Glomerular visceral epithelial cell (primary cell): ENCODE measurements at regions not wholly inside any gene's neighbourhood (a gene's known extent, or its start where the extent isn't known, plus 50 kb on each side); places are given as distances from the start of the nearest gene placed in this dataset.
"Not testable (repeated sequence)": the region's sequence is repeated elsewhere in the genome, so short reads cannot be mapped to it uniquely, and the experiment has no call there.

Experiments used
- DNase-seq: peaks from one replicate; pipeline ENCODE4 v3.0.0-alpha.2; 2016; ENCODE audit errors: extremely low spot score

- not testable (repeated sequence) for DNase-seq
Measured at GRCh38 chr15:53923741-53924140, 54.5 kb upstream of the UNC13C start.

DNA sequence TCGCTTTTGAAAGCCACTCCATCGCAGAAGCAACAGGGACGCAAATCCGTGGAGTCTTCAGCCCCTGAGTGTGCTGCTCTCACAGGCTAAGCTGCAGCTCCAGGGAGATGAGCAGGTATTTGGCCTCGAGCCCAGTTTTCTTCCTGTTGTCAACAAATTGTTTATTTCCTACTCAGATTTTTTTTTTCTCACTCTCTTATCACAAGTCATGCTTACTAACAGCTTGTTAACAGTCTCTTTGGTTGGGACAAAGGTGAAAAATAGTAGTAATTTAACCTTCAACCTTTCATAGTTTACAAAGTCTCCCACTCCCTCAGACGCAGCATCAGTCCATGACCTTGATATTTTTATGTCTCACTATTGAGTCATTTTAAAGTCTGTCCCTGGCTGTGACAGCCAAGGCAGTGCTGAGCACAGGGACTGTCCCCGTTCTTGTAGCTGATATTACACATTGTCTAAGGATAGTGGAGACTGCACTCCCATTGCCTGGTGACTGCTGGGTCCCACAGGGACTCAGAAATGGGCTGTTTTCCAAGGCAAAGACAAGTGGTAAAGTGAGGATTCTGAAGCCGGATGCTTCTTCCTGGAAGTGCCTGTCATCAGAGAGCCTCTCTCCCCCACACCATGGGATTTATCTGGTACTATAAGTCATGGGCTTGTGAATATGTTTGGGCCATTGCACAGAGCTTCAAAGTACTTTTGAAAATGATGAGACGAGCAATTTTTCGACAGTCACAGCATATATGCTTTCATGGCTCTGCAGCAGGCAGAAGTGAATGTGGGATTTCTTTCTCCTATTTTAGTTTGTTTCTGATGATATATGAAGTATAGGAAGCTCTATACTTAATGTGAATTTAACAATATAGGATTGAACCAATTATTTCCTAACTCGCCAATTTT is 59.8 kb upstream of the UNC13C start:
- peak; percentile 4 for DNase-seq

GRCh38 chr15:53917109-53917508 is 61.1 kb upstream of the UNC13C start:
- no peak for DNase-seq

- DNase-seq = no peak
Measured at GRCh38 chr15:53911431-53911830, 66.8 kb upstream of the UNC13C start.

DNA sequence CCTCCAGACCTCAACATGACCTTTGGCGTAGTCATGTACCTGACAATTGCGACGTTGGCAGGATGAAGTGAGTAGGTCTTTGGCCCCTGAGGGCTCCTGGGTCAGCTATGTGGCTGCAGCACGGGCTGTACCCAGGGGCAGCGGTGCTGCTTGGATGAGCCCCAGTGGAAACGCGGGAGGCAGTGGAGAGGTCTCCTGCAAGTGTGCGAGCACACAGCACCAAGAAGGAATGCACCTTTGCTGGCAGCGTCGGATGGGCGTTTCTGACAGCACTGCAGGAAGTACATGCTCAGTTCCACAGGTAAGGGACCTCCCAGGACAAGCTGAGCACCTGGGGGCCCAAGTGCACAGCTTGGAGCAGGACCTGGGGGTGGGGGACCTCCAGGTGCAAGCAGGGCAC is 67.4 kb upstream of the UNC13C start:
- no peak for DNase-seq

- DNase-seq = no peak
Measured at GRCh38 chr15:53910236-53910849, 67.9 kb upstream of the UNC13C start.

DNA sequence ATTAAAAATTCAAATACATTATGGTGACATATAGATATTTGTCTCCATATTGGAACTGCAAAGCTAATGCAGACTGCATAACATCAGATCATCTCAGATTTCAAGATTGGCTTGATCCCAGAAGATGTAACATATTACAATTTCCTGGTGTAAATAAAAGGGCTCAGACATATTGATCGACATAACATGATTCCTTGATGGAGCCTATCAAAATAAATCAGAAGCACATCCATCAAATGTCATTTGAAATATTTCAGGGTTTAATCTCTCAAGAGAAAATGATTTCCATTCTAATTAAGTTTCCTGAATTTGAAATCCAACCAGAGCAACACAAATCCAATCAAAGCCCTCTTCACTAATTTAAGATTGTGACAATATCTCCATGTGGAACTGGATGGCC is 75.1 kb upstream of the UNC13C start:
- no peak for DNase-seq

DNA sequence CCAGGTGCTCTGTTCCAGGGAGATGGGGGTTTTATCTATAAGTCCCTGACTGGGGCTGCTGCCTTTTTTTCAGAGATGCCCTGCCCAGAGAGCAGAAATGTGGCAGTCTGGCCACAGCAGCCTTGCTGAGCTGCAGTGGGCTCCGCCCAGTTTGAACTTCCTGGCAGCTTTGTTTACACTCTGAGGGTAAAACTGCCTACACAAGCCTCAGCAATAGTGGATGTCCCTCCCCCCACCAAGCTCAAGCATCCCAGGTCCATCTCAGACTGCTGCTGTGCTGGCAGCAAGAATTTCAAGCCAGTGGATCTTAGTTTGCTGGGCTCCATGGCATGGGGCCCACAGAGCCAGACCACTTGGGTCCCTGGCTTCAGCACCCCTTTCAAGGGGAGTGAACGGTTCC is 84.8 kb upstream of the UNC13C start:
- not testable (repeated sequence) for DNase-seq

GRCh38 chr15:53891862-53892261 is 86.4 kb upstream of the UNC13C start:
- DNase-seq = not testable (repeated sequence)

GRCh38 chr15:53884441-53884840 is 93.8 kb upstream of the UNC13C start:
- no peak for DNase-seq

- no peak for DNase-seq
Measured at GRCh38 chr15:53882311-53882710, 95.9 kb upstream of the UNC13C start.

DNA sequence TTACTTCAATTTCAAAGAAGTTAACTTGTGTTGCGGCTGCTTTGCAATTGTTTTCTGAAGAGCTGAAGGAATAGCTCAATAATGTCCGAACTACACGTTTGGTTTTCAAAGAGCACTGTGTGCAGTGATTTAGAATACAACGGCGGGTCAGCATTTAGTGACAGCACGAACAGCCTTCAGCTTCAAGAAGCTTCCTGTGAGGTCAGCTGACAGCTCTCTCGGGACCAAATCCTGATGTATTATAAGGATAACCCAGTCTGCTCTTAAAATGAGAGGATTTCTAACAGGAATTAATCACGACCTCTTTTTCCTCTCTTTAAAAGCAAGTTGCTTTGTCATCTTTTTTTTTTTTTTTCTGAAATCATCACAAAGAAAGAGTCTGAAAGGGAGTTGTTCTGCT is 97.9 kb upstream of the UNC13C start:
- DNase-seq = no peak

GRCh38 chr15:53875711-53876110 is 102.5 kb upstream of the UNC13C start:
- no peak for DNase-seq

- DNase-seq = no peak
Measured at GRCh38 chr15:53875139-53875538, 103.1 kb upstream of the UNC13C start.

- no peak for DNase-seq
Measured at GRCh38 chr15:53872410-53872809, 105.8 kb upstream of the UNC13C start.

DNA sequence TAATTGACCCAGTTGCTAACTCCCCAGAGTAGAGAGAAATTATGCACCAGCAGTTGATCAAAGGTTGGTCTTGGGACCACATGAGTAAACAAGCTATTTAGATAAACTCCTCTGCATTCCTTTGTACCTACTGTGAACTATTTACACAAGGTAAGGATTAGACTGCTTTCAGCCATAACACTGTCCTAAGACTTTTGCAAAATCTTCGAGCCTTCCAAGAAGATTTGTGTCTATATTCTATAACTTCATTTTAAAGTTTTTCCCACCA is 108.5 kb upstream of the UNC13C start:
- DNase-seq = no peak

DNA sequence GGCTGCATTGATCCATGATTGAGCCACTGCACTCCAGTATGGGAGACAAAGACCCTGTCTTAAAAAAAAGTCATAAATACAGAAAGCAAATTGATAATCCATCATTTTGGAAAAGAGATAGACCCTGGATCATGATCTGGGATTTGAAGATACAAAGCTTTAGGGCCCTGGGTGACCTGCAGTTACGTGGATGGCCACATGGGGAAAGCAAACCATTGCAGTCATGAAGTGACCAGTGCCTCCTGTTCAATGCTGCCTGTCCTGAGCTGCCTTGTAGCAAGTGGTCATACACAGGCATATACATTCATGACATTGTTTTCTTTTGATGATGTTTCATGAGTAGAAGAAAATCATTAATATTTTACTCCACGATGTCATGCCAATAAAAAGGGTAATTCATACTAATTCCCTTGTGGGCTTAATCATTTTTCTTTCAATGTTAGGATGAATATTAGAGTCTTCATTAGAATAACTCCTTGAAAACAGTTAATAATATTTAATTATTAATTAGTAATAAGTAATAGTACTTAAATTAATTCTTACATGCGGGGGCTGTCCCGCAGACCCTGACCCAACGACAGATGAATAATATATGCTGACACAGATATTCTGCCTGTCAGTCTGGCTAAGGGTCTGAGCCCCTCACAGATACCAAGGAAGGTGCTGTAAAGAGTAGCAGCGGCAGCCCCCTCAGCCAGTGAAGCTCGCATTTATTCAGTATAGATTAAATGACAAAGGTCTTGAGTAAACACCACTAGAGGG is 109.0 kb upstream of the UNC13C start:
- DNase-seq = peak; percentile 18

DNA sequence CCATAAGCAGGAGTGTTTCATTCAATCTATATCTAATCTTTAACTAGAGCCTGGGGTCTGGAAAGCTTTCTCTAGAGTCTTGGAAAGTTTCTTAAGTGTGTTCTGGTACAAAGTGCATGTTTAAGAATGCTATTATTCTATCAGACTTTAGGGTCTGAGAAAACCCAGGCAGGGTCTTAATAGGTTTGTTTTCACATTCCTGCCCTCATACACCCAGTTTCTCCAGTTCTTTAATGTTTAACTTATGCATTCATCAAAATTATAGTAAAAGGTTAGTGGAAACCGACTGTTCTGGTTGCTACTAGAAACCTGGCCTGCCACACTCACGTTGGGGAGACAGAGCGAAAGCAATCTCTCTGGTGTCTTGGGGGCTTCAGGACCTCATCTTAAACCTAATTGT is 102.9 kb upstream of the WDR72 start:
- DNase-seq = no peak

GRCh38 chr15:53861792-53862191 is 102.3 kb upstream of the WDR72 start:
- DNase-seq = no peak

DNA sequence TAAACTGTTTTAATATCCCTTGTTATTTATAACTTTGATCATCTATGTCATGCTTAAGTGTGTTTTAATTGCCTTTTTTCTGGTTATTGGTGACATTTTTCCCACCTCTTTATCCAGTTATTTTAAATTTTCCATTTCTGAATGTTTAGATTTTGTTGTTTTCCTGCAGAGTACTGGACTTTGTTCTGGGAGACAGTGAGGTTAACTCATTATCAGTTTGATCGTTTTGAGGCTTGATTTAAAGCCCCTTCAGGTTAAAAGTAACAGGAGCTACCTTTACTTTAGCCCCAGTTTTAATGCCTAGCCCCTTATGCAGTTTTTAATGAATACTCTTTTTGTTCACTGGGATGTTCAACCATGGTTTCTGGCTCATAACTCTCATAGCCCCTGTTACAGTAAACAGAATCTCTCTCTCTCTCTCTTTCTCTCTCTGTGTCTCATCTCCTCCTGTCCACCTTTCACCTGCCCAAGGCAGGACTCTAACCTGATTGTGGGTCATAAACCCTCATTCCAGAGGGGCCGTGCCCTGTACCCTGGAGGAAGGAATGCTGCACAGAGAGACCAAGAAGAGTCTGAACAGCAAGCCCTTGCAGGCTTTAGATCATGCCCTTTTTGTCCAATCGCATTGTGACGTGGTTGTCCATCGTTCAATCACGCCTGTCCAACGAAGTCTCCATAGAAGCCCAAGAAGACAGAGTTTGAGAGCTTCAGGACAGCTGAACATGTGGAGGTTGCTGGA is 91.8 kb upstream of the WDR72 start:
- DNase-seq = no peak

- no peak for DNase-seq
Measured at GRCh38 chr15:53847745-53848144, 88.3 kb upstream of the WDR72 start.

- DNase-seq = no peak
Measured at GRCh38 chr15:53844634-53845033, 85.2 kb upstream of the WDR72 start.
